NB4 (cell line): ENCODE measurements at regions not wholly inside any gene's neighbourhood (a gene's known extent, or its start where the extent isn't known, plus 50 kb on each side); places are given as distances from the start of the nearest gene placed in this dataset.

Experiments used
- MYC ChIP-seq: IDR thresholded peaks from 2 replicates; pipeline ENCODE4 v1.6.1; 2011; ENCODE audit warnings: low read depth, low read length
- POLR2A ChIP-seq: IDR thresholded peaks from 2 replicates; pipeline ENCODE4 v1.6.1; 2011; ENCODE audit warnings: mild to moderate bottlenecking; ENCODE audit not compliant: insufficient read length; ENCODE audit errors: extremely low read depth
- TF ChIP-seq, protein P1 (sequence below): IDR thresholded peaks from one replicate; pipeline ENCODE4 v1.5.1; 2012; ENCODE audit warnings: low read depth, low read length

DNA sequence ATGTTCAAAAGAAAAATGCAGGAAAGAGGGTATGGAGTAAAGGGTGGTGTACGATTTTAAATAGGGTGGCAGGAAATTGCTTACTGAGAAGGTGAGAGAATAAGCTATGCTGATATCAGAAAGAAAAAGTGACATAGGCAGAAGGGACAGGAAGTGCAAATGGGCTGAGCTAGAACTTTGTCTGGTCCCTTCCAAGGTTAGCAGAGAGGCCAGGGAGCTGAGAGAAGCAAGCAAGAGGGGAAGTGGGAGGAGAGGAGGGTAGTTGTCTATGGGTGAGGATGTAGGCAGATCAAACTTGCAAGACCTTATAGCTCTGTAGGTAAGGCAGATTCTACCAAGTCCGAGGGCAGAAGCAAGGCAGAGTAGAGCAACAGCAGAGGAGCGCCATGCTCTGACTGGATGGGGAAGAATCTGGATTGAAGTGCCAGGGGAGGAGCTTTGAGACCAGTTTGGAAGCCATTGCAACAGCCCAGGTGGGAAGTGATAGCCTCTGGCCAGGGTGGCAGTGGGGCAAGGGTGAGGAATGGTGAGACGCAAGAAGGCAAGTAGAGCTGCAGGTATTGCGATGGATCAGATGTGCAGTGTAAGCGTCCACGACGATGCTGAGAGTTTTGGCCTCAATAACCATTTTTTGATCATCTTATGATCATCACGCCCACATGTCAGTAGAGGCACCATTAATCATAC, 134.4 kb upstream of the APCDD1 start:
- TF ChIP-seq, protein P1, sequence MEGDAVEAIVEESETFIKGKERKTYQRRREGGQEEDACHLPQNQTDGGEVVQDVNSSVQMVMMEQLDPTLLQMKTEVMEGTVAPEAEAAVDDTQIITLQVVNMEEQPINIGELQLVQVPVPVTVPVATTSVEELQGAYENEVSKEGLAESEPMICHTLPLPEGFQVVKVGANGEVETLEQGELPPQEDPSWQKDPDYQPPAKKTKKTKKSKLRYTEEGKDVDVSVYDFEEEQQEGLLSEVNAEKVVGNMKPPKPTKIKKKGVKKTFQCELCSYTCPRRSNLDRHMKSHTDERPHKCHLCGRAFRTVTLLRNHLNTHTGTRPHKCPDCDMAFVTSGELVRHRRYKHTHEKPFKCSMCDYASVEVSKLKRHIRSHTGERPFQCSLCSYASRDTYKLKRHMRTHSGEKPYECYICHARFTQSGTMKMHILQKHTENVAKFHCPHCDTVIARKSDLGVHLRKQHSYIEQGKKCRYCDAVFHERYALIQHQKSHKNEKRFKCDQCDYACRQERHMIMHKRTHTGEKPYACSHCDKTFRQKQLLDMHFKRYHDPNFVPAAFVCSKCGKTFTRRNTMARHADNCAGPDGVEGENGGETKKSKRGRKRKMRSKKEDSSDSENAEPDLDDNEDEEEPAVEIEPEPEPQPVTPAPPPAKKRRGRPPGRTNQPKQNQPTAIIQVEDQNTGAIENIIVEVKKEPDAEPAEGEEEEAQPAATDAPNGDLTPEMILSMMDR: no peak
- TF ChIP-seq MYC (no peak), POLR2A (no peak)
